GM12874 (cell line): ENCODE measurements at regions not wholly inside any gene's neighbourhood (a gene's known extent, or its start where the extent isn't known, plus 50 kb on each side); places are given as distances from the start of the nearest gene placed in this dataset.

Source experiments
- TF ChIP-seq, protein P1 (sequence below): IDR thresholded peaks from 2 replicates; pipeline ENCODE4 v1.5.1; 2011; ENCODE audit warnings: low read depth, mild to moderate bottlenecking, control low read depth, low read length, moderate library complexity; ENCODE audit not compliant: insufficient read depth

DNA sequence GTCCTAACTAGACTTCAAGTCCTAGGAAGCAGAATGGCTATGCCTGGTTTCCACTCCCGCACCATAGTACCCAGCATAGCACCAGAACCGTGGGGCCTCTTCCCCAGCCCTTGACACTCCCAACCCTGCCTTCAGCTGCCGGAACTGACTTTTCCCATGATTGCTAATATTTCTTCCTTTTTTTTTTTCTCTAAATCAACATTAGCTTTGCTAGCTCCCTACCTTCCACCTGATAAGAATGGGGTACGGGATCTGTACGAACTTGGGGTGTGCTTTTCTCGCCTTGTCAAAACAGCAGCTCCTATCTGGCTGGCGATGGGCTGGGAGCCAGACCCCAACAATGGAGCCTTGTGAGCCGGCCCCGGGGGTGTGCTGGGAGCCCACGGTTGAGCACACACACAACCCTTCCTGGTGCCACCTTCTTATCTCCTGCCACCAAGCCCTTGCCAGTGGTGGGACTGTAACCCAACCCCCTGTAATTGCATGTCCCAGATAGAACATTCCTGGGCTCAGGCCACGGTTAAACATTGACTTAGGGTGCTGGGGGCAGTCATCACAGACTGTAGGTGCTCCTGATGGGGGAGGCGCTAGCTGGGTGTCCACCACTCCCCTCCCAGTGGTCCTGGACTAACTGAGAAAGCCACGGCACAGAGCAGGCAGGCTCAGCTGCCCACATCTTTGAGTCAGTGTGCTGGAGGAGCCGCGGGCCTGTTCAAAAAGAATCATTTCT, 213.0 kb upstream of the HAAO start:
- TF ChIP-seq, protein P1, sequence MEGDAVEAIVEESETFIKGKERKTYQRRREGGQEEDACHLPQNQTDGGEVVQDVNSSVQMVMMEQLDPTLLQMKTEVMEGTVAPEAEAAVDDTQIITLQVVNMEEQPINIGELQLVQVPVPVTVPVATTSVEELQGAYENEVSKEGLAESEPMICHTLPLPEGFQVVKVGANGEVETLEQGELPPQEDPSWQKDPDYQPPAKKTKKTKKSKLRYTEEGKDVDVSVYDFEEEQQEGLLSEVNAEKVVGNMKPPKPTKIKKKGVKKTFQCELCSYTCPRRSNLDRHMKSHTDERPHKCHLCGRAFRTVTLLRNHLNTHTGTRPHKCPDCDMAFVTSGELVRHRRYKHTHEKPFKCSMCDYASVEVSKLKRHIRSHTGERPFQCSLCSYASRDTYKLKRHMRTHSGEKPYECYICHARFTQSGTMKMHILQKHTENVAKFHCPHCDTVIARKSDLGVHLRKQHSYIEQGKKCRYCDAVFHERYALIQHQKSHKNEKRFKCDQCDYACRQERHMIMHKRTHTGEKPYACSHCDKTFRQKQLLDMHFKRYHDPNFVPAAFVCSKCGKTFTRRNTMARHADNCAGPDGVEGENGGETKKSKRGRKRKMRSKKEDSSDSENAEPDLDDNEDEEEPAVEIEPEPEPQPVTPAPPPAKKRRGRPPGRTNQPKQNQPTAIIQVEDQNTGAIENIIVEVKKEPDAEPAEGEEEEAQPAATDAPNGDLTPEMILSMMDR, result no peak

DNA sequence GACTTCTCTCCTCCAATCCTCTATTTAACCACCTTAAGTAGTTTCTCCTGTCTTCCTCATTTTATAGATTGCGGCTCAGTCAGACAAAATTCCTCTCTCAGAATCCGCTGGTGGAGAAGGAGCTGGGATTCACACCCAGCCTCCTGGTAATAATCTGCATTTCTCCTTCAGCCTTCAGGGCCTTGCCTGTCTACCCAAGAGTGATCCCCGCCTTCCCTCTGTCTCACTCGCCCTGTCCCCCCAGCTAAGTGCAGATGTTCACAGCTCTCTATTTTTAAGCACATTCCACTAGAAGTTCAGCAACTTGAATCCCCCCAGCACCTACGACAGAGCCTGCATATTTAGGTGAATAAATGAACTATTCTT, 212.5 kb upstream of the HAAO start:
- TF ChIP-seq, protein P1, result no peak

DNA sequence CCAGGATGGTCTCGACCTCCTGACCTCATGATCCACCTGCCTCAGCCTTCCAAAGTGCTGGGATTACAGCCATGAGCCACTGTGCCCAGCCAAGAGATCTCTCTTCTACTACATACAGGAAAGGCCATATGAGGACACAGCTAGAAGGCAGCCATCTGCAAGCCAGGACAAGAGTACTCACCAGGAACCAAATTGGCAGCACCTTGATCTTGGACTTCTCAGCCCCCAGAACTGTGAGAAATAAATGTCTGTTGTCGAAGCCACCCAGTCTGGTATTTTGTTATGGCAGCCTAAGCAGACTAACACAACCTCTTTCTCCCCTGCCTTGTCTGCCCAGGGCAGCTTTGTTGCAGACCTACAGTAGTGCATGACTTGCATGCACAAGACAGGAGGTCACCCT, 211.3 kb upstream of the HAAO start:
- TF ChIP-seq, protein P1, result no peak

DNA sequence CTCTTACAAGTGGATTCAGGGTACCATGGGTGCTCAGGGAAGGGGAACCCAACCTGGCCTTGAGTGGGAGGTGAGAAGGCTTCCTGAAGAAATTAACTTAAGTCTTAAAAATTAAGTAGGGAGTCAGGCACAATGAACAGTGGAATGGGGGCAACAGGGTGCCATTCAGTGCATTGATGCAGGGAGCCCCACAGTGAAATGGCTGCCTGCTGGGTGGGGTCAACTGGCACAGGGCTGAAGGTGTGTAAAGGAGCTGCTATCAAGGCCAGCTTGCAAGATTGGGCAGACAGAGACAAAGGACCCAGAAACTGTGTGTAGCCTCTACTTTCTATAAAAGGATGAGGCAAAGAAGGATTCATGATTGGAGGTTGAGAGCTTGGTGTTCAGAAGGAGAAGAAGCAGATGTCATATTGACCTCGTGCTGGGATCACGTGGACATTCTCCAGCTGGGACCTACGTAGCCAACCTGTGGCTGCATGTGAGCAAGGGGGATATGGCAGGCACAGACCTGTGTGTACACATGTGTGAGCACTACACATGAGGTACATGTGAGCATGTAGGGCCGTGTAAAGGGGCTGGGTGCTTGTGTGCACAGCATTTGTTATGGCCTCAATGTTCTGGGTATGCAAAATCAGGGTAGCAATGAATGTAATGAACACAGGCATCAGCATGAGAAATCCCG, 209.5 kb upstream of the HAAO start:
- TF ChIP-seq, protein P1, result no peak

DNA sequence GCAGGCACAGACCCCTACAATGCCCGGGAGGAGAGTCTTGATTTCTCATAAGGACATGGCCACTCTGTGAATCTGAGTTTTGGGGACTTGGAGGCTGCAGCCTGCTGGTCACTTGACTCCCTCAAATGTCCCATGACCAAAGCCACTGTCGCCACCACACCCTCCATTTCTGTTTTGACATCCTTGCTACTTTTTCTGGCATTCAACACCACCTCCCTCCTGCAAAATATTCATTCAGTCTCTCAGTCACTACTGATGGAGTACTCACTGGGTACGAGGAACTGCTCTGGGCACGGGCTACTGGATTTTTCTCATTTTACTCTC, 208.6 kb upstream of the HAAO start:
- TF ChIP-seq, protein P1, result no peak

DNA sequence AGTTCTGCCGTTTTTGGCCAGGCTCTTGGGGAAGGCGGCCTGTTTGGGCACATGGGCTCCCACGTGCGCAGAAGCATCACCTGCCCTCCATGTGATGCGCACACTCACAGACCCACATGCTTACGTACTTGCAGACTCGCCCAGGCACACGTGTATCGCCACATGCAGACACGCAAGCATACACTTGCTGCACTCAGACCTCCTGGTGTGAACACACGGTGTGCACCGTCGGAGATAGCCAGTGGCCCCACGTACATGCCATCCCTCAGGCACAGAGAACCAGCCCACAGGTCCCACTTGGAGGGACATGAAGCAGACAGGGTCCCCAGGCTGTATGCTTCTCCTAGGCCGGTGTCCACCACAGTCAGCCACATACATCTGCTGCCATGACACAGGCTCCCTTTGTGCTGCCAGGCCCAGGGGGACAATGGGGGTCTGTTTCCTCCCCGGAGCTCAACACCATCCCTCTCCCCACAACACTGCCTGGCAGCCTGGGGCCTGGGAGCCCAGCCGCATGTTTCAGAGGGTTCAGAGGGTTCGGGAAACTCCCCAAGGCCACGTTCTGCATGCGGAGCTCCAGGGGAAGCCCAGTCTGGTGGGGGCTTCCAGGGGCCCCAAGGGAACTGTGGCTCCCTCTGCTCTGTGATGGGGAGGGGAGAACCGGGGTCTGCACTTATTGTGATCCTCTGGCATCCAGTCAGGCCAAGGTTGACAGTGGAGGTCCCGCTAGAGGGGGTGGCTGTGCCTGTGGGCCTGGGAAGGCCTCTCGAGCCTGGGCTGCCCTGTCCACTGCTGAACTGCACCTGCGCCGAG, 208.1 kb upstream of the HAAO start:
- TF ChIP-seq, protein P1, result no peak

DNA sequence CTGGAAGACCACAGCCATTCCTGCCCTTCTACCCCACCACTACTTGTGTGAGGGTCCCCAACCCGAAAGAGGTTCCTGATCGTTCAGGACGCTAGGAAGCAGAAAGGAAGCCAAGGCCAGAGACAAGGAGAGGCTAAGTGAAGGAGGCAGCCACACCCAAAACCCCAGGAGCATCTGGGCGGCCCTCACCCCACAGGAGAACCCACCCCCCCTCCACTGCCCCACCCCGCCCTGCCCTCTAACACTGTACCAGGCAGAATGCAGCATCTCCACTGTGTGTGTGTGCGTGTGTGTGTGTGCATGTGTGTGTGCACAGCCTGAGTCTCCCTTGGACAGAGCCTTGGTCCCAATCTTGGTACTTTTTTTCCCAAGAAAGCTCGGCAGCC, 207.5 kb upstream of the HAAO start:
- TF ChIP-seq, protein P1, result no peak
